ENCODE measurements at regions not wholly inside any gene's neighbourhood (a gene's known extent, or its start where the extent isn't known, plus 50 kb on each side); places are given as distances from the start of the nearest gene placed in this dataset.
"Not testable (repeated sequence)": the region's sequence is repeated elsewhere in the genome, so short reads cannot be mapped to it uniquely, and the experiment has no call there.

GRCh38 chr1:203999618-204000017 lies 73.3 kb upstream of the SOX13 start:
- no peak for DNase-seq

- DNase-seq = no peak
Measured at GRCh38 chr1:204001166-204001901, 71.6 kb upstream of the SOX13 start.

GRCh38 chr1:204002614-204003013 lies 70.3 kb upstream of the SOX13 start:
- no peak for DNase-seq

GRCh38 chr1:204003536-204003935 lies 69.4 kb upstream of the SOX13 start:
- DNase-seq = no peak

- DNase-seq = no peak
Measured at GRCh38 chr1:204011426-204011825, 61.5 kb upstream of the SOX13 start.

GRCh38 chr1:204013052-204013451 lies 59.9 kb upstream of the SOX13 start:
- DNase-seq = no peak

- no peak for DNase-seq
Measured at GRCh38 chr1:204014336-204014735, 58.6 kb upstream of the SOX13 start.

GRCh38 chr1:204014961-204015360 lies 58.0 kb upstream of the SOX13 start:
- DNase-seq = not testable (repeated sequence)

GRCh38 chr1:204017032-204017431 lies 55.9 kb upstream of the SOX13 start:
- DNase-seq = no peak

GRCh38 chr1:204018460-204018859 lies 54.5 kb upstream of the SOX13 start:
- no peak for DNase-seq

Measured in fibroblast of skin of right biceps (primary cell).